K562 (cell line): ENCODE measurements at regions not wholly inside any gene's neighbourhood (a gene's known extent, or its start where the extent isn't known, plus 50 kb on each side); places are given as distances from the start of the nearest gene placed in this dataset.

Experiments
- ATAC-seq: fragments of 200-7000 bp; cut with Tn5 transposase; 3 replicates; pipeline ENCODE4 v1.9.1; 2020; ENCODE audit warnings: moderate library complexity
- BruUV-seq: library from RNA; stranded (reverse); fragments of 400-500 nt; replicated peaks from 2 replicates; lab custom pipeline; 2021; lab: Mats Ljungman, UMichigan
- CTCF ChIA-PET: fragments of 300-600 bp; formaldehyde crosslinking; extraction: SDS; loops from one replicate; lab custom pipeline; 2021; ENCODE audit warnings: low intra/inter-chr PET ratio; lab: Yijun Ruan, JAX
- POLR2A ChIA-PET: fragments of 300-600, 350-650 bp; sonication (Branson Sonifier 250); formaldehyde crosslinking; extraction: SDS; loops from one replicate; lab custom pipeline; 2021; ENCODE audit warnings: antibody characterized with exemption, inconsistent platforms; lab: Yijun Ruan, JAX
- DNase-seq, 4 experiments: peaks; one replicate each; pipeline versions ENCODE4 v3.0.0 to v3.0.0-alpha.2; 2011 to 2018; ENCODE audit warnings: low spot score in 3 of 4, mixed read lengths in 3 of 4; ENCODE audit errors: extremely low read depth in 1 of 4
- FAIRE-seq: peaks from 2 replicates; lab custom pipeline; 2011; peaks lifted over from hg19 to GRCh38; lab: Jason Lieb, UNC
- H2AFZ ChIP-seq: 2 replicates; pipeline ENCODE4 v1.6.0; 2011; ENCODE audit warnings: low read depth, low read length, control low read depth, inconsistent platforms
- H3K27ac ChIP-seq: fragments of 200-600 bp; 3 replicates; pipeline ENCODE4 v1.8.0; 2011; ENCODE audit warnings: low read depth, mild to moderate bottlenecking, control low read depth, inconsistent platforms, low read length, moderate library complexity, mixed read lengths; ENCODE audit errors: extremely low read depth
- H3K27me3 ChIP-seq, 2 experiments: fragments of 300-600 bp in 1 of 2; 2 replicates in 1 of 2; 3 replicates in 1 of 2; pipeline versions ENCODE4 v1.6.0 to v1.8.0; 2011; ENCODE audit warnings: inconsistent platforms in 2 of 2, low read length in 2 of 2, mild to moderate bottlenecking in 1 of 2, mixed read lengths in 1 of 2, moderate library complexity in 1 of 2; ENCODE audit not compliant: control insufficient read depth in 2 of 2, insufficient read depth in 2 of 2
- H3K36me3 ChIP-seq: fragments of 300-600 bp; 3 replicates; pipeline ENCODE4 v1.8.0; 2011; ENCODE audit warnings: mild to moderate bottlenecking, low read length, inconsistent platforms; ENCODE audit not compliant: control insufficient read depth, insufficient read depth
- H3K4me1 ChIP-seq, 2 experiments: fragments of 200-600 bp in 1 of 2; replicated peaks in 1 of 2; 2 replicates in 1 of 2; 3 replicates in 1 of 2; pipeline versions ENCODE4 v1.5.1 to v1.8.0; 2011; ENCODE audit warnings: inconsistent platforms in 2 of 2, low read length in 2 of 2, mild to moderate bottlenecking in 1 of 2, mixed read lengths in 1 of 2, moderate library complexity in 1 of 2; ENCODE audit not compliant: control insufficient read depth in 2 of 2, insufficient read depth in 2 of 2
- H3K4me2 ChIP-seq: 2 replicates; pipeline ENCODE4 v1.6.1; 2011; ENCODE audit warnings: low read length, control low read depth, inconsistent platforms, mixed read lengths; ENCODE audit not compliant: insufficient read depth
- H3K4me3 ChIP-seq: fragments of 200-600 bp; sonication (generic), shearing (Covaris generic); 2 replicates; pipeline ENCODE4 v1.5.1; 2016; ENCODE audit warnings: control low read depth, inconsistent platforms
- H3K79me2 ChIP-seq: fragments of 200-600 bp; 3 replicates; pipeline ENCODE4 v1.8.0; 2011; ENCODE audit warnings: low read length, inconsistent platforms; ENCODE audit not compliant: control insufficient read depth, insufficient read depth
- H3K9ac ChIP-seq, 2 experiments: 2 replicates each; pipeline versions ENCODE4 v1.6.0 to v1.6.1; 2011; ENCODE audit warnings: low read depth in 2 of 2, low read length in 2 of 2, control low read depth in 1 of 2, inconsistent platforms in 1 of 2, mild to moderate bottlenecking in 1 of 2, mixed read lengths in 1 of 2; ENCODE audit not compliant: insufficient read depth in 1 of 2
- H3K9me1 ChIP-seq: one replicate; pipeline ENCODE4 v1.6.0; 2011; ENCODE audit warnings: inconsistent platforms, mild to moderate bottlenecking, low read length, moderate library complexity; ENCODE audit not compliant: control insufficient read depth, insufficient read depth
- H3K9me3 ChIP-seq: replicated peaks from 2 replicates; pipeline ENCODE4 v1.5.1; 2011; ENCODE audit warnings: low read depth, low read length, inconsistent platforms; ENCODE audit not compliant: control insufficient read depth, insufficient read depth
- H4K20me1 ChIP-seq: replicated peaks from 2 replicates; pipeline ENCODE4 v1.6.1; 2011; ENCODE audit warnings: low read length, inconsistent platforms, mixed read lengths; ENCODE audit not compliant: control insufficient read depth, insufficient read depth
- BRF1 ChIP-seq: IDR thresholded peaks from 3 replicates; pipeline ENCODE4 v1.6.1; 2011; ENCODE audit warnings: borderline replicate concordance, mild to moderate bottlenecking; ENCODE audit not compliant: insufficient read length; ENCODE audit errors: extremely low read depth
- CREM ChIP-seq: IDR thresholded peaks from 2 replicates; pipeline ENCODE4 v1.6.1; 2014; ENCODE audit warnings: antibody characterized with exemption, low read depth
- FOXM1 ChIP-seq, 2 experiments: fragments of 450-650 bp in 1 of 2; sonication (generic) in 1 of 2; formaldehyde crosslinking in 1 of 2; IDR thresholded peaks; 2 replicates each; pipeline versions ENCODE4 v1.6.1 to v1.9.0; 2017 to 2022; ENCODE audit warnings: low read depth in 2 of 2, mild to moderate bottlenecking in 2 of 2, missing genetic modification reagents in 1 of 2, moderate library complexity in 1 of 2
- GTF2A2 ChIP-seq: IDR thresholded peaks from 2 replicates; pipeline ENCODE4 v1.6.1; 2016; ENCODE audit warnings: mild to moderate bottlenecking, missing genetic modification characterization, missing compliant biosample characterization
- HDAC8 ChIP-seq: fragments of 450-650 bp; IDR thresholded peaks from 2 replicates; pipeline ENCODE4 v1.6.1; 2016; ENCODE audit warnings: mild to moderate bottlenecking, missing genetic modification characterization, moderate library complexity, missing compliant biosample characterization
- HDGF ChIP-seq: fragments of 450-650 bp; IDR thresholded peaks from 2 replicates; pipeline ENCODE4 v1.6.1; 2016
- PCBP2 ChIP-seq: fragments of 200-400 bp; formaldehyde crosslinking; IDR thresholded peaks from 2 replicates; pipeline ENCODE4 v1.6.1; 2018; ENCODE audit warnings: low read length, low read depth, mild to moderate bottlenecking, moderate library complexity; ENCODE audit not compliant: poor library complexity, severe bottlenecking
- PHF20 ChIP-seq: fragments of 450-650 bp; IDR thresholded peaks from 2 replicates; pipeline ENCODE4 v1.6.1; 2018; ENCODE audit not compliant: partially characterized antibody
- RBM14 ChIP-seq: fragments of 200-400 bp; formaldehyde crosslinking; IDR thresholded peaks from 2 replicates; pipeline ENCODE4 v1.6.1; 2018; ENCODE audit warnings: low read depth, mild to moderate bottlenecking, low read length, moderate library complexity, borderline replicate concordance; ENCODE audit not compliant: insufficient read depth
- RCOR1 ChIP-seq, 2 experiments: IDR thresholded peaks; 2 replicates each; pipeline ENCODE4 v1.6.1; 2012; ENCODE audit warnings: low read depth in 2 of 2, low read length in 2 of 2, borderline replicate concordance in 1 of 2, improper control_type of control experiment in 1 of 2
- TAF15 ChIP-seq: fragments of 200-400 bp; formaldehyde crosslinking; IDR thresholded peaks from 2 replicates; pipeline ENCODE4 v1.6.1; 2017; ENCODE audit warnings: mild to moderate bottlenecking, low read depth, low read length, moderate library complexity
- TEAD4 ChIP-seq, 2 experiments: sonication (generic) in 1 of 2; formaldehyde crosslinking in 1 of 2; IDR thresholded peaks; 2 replicates each; pipeline versions ENCODE4 v1.6.1 to v1.8.0; 2012 to 2022; ENCODE audit warnings: borderline replicate concordance in 1 of 2, inconsistent platforms in 1 of 2, low read length in 1 of 2, mild to moderate bottlenecking in 1 of 2, missing genetic modification reagents in 1 of 2
- ZKSCAN8 ChIP-seq: fragments of 200-800 bp; sonication (Bioruptor generic); IDR thresholded peaks from 2 replicates; pipeline ENCODE4 v1.6.1; 2016; ENCODE audit warnings: missing genetic modification characterization, missing compliant biosample characterization
- ZNF165 ChIP-seq: fragments of 250-450 bp; sonication (Bioruptor Pico); IDR thresholded peaks from 2 replicates; pipeline ENCODE4 v1.4.0; 2020; ENCODE audit warnings: borderline replicate concordance
- ZNF586 ChIP-seq: fragments of 450-650 bp; formaldehyde crosslinking; conservative IDR thresholded peaks from 2 replicates; pipeline ENCODE4 v1.4.0; 2020; ENCODE audit warnings: mild to moderate bottlenecking, moderate library complexity
- WGBS: fragments of 100-300 bp; shearing (Covaris generic); methylation state at CpG from one replicate; pipeline ENCODE4 v1.1.6; 2016; ENCODE audit warnings: low coverage, mixed read lengths; ENCODE audit not compliant: insufficient coverage; ENCODE audit errors: missing lambda C conversion rate; 5-methylcytosine and 5-hydroxymethylcytosine counted together
- in situ Hi-C: fragments of 300-500 bp; cut with MboI; formaldehyde crosslinking; loops from 4 replicates; pipeline ENCODE4 v1.15.0; 2018; ENCODE audit warnings: inconsistent platforms, mixed read lengths
- intact Hi-C: fragments of 100-400 bp; cut with micrococcal nuclease; formaldehyde crosslinking; loops from 2 replicates; pipeline ENCODE4 v1.14.2; 2022
- TF ChIP-seq, protein P1 (sequence below): sonication (generic); formaldehyde crosslinking; IDR thresholded peaks from 2 replicates; pipeline ENCODE4 v1.8.0; 2022; ENCODE audit warnings: mild to moderate bottlenecking, missing genetic modification reagents, borderline replicate concordance
- TF ChIP-seq, protein P2 (sequence below): fragments of 450-650 bp; IDR thresholded peaks from 2 replicates; pipeline ENCODE4 v1.6.1; 2016; ENCODE audit warnings: antibody characterized with exemption
- TF ChIP-seq, protein P3 (sequence below): fragments of 450-650 bp; IDR thresholded peaks from 2 replicates; pipeline ENCODE4 v1.6.1; 2016; ENCODE audit warnings: borderline replicate concordance

DNA sequence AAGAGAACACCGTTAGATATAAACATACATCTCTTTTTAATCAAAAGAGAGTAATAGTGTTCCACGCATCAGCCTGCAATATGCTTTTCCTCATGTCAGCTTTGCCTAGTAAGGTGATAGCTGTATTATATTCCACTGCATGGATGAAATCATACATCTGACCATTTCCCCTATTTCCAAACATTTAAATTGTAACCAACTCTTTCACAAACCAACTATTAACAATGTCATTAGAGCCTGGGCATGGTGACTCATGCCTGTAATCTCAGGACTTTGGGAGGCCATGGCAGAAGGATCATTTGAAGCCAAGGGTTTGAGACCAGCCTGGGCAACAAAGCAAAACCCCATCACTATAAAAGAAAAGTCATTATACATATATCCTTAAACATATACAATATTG is 284.8 kb downstream of the BCL11A start:
- Histone ChIP-seq H3K9me3 (no peaks in the 10 kb centered on the region), H3K9me1 (no peaks in the 10 kb centered on the region), H3K79me2 (no peaks in the 10 kb centered on the region), H4K20me1 (no peaks in the 10 kb centered on the region), H2AFZ (no peak overlapping the region), H3K27ac (no peak overlapping the region), H3K4me2 (no peak overlapping the region), H3K36me3 (no peaks in the 10 kb centered on the region), H3K9ac (no peak overlapping the region), H3K4me1 (no peaks in the 10 kb centered on the region), H3K27me3 (no peaks in the 10 kb centered on the region), H3K4me3 (no peak overlapping the region)
- DNase-seq, result no peak
- BruUV-seq, result no TSS peak
- no peak for FAIRE-seq
- CTCF ChIA-PET, result no interaction called here
- WGBS, result 0% methylated on average over 2 of the region's 2 CpGs
- in situ Hi-C loops, result no loop called here
- intact Hi-C loops, result no loop called here
- ATAC-seq, result no peak
- POLR2A ChIA-PET, result no interaction called here
- TF ChIP-seq RBM14, result no peak
- TF ChIP-seq ZKSCAN8, result no peak
- no peak for TF ChIP-seq BRF1
- no peak for TF ChIP-seq ZNF165 (CRISPR knock-in tag)
- TF ChIP-seq TEAD4 (IDR thresholded peaks at IDR 0.05; ENCODE audit: low read length), result no peak
- TF ChIP-seq TEAD4 (CRISPR knock-in tag; IDR thresholded peaks at IDR 0.05; ENCODE audit: borderline replicate concordance), result no peak
- no peak for TF ChIP-seq CREM
- TF ChIP-seq TAF15, result no peak
- TF ChIP-seq RCOR1 (IDR thresholded peaks at IDR 0.05; ENCODE audit: borderline replicate concordance in 1 of 2, low read depth in 2 of 2, low read length in 2 of 2), result no peak
- TF ChIP-seq GTF2A2, result no peak
- TF ChIP-seq, protein P1, sequence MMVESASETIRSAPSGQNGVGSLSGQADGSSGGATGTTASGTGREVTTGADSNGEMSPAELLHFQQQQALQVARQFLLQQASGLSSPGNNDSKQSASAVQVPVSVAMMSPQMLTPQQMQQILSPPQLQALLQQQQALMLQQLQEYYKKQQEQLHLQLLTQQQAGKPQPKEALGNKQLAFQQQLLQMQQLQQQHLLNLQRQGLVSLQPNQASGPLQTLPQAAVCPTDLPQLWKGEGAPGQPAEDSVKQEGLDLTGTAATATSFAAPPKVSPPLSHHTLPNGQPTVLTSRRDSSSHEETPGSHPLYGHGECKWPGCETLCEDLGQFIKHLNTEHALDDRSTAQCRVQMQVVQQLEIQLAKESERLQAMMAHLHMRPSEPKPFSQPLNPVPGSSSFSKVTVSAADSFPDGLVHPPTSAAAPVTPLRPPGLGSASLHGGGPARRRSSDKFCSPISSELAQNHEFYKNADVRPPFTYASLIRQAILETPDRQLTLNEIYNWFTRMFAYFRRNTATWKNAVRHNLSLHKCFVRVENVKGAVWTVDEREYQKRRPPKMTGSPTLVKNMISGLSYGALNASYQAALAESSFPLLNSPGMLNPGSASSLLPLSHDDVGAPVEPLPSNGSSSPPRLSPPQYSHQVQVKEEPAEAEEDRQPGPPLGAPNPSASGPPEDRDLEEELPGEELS (CRISPR knock-in tag), result no peak
- TF ChIP-seq PHF20, result no peak
- no peak for TF ChIP-seq HDAC8 (tag)
- TF ChIP-seq PCBP2, result no peak
- TF ChIP-seq, protein P2, sequence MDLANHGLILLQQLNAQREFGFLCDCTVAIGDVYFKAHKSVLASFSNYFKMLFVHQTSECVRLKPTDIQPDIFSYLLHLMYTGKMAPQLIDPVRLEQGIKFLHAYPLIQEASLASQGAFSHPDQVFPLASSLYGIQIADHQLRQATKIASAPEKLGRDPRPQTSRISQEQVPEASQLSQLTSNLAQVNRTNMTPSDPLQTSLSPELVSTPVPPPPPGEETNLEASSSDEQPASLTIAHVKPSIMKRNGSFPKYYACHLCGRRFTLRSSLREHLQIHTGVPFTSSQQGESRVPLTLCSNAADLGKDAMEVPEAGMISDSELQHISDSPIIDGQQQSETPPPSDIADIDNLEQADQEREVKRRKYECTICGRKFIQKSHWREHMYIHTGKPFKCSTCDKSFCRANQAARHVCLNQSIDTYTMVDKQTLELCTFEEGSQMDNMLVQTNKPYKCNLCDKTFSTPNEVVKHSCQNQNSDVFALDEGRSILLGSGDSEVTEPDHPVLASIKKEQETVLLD, result no peak
- no peak for TF ChIP-seq ZNF586
- TF ChIP-seq FOXM1 (IDR thresholded peaks at IDR 0.05; ENCODE audit: low read depth), result no peak
- TF ChIP-seq FOXM1 (CRISPR knock-in tag; IDR thresholded peaks at IDR 0.05; ENCODE audit: low read depth), result no peak
- TF ChIP-seq, protein P3, sequence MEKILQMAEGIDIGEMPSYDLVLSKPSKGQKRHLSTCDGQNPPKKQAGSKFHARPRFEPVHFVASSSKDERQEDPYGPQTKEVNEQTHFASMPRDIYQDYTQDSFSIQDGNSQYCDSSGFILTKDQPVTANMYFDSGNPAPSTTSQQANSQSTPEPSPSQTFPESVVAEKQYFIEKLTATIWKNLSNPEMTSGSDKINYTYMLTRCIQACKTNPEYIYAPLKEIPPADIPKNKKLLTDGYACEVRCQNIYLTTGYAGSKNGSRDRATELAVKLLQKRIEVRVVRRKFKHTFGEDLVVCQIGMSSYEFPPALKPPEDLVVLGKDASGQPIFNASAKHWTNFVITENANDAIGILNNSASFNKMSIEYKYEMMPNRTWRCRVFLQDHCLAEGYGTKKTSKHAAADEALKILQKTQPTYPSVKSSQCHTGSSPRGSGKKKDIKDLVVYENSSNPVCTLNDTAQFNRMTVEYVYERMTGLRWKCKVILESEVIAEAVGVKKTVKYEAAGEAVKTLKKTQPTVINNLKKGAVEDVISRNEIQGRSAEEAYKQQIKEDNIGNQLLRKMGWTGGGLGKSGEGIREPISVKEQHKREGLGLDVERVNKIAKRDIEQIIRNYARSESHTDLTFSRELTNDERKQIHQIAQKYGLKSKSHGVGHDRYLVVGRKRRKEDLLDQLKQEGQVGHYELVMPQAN, result no peak
- TF ChIP-seq HDGF, result no peak
